GM18861 (cell line): ENCODE measurements at regions not wholly inside any gene's neighbourhood (a gene's known extent, or its start where the extent isn't known, plus 50 kb on each side); places are given as distances from the start of the nearest gene placed in this dataset.
A peak's percentile ranks its signal among the peaks of the same experiment; 100 is the strongest.
"Not testable (repeated sequence)": the region's sequence is repeated elsewhere in the genome, so short reads cannot be mapped to it uniquely, and the experiment has no call there.

ENCODE experiments used
- ATAC-seq: cut with Tn5 transposase; IDR thresholded peaks from one replicate; pipeline ENCODE4 v1.9.1; 2021; ENCODE audit not compliant: unreplicated experiment

- ATAC-seq: not testable (repeated sequence)
These were observed 69.4 kb upstream of the NUDT4B start for GRCh38 chr1:148679050-148679786.

DNA sequence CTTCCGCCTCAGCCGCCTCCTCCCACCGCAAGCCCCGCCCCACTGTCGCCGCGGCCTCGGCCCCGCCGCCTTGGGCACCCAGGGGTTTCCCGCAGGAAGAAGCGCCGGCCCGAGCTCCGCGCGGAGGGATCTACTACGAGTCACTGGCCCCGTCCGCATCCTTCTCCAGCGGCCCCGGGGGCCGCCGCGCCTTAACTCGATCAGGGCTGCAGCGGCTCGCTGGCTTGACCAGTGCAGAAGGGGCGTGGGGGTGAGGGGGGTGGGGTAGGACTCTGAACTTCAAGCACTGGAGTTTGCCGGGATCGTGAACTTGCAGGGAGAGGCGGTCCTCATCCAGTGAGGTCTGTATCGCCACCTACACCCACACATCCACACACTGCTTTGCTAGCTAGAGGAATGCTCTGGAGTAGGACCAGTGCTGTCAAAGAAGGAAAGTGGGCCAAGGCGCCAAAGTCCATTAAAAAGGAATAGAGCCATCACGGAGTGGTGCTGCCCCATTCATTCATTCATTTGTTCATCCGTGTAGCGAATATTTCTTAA is 68.7 kb upstream of the NUDT4B start:
- peak; percentile 45 for ATAC-seq

- ATAC-seq: not testable (repeated sequence)
These were observed 61.8 kb upstream of the NUDT4B start for GRCh38 chr1:148686735-148687134.

DNA sequence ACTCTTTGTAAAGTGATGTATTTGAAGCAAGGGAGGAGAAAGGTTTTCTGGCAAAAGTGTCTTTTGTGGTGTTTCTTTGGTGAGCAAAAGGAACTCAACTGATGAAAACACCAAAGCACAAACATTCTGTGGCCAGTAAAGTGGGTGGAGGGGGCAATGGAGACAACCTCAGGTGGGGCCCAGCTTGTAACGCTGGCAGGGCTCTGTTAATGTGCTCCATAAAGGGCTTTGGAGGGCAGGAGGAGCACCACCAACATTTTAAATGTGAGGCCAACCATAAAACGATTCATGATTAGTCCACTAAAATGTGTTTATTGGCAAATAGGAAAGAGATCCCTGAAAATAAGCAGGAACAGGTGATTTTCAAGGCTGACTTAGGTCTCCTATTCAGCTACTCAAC is 61.2 kb upstream of the NUDT4B start:
- not testable (repeated sequence) for ATAC-seq
